ENCODE measurements at regions not wholly inside any gene's neighbourhood (a gene's known extent, or its start where the extent isn't known, plus 50 kb on each side); places are given as distances from the start of the nearest gene placed in this dataset.
"Not testable (repeated sequence)": the region's sequence is repeated elsewhere in the genome, so short reads cannot be mapped to it uniquely, and the experiment has no call there.

DNA sequence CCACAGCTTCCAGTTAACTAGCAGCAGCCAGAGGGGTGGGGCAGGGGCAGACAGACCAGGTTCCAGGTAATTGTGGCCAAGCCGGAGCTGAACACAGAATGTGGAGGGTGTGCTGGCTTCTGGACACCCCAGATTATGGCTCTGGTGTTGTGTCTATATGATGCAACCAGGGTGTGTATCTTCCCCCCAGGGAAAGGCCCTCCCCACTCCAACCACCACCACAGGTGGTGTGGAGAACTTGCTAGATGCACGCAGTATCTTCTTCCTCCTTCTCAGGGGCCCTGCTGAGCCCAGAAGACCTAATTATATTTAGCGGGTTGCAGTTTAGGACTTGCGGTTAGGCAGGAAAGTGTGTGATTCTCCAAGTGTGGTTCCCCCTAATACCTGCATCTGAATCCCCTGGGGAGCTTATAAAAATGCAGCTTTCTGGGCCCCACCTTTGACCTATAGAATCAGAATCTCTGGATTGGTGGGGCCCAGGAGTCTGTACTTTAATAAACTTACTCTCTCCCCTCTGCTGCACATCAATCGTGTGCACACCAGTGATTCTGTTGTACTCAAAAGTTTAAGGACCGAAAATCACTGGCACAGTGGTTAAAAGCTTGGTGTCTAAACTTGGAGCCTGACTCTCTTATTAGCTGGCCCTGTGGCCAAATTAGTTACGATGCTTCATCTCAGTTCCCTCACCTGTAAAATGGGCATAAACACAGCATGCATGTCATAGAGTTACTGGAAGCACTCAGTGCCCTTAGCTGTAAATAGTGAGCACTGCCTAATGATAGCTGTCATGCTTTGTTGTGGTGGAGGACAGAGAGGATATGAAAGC lies 379.1 kb upstream of the PROK2 start:
- DNase-seq: no peak

DNA sequence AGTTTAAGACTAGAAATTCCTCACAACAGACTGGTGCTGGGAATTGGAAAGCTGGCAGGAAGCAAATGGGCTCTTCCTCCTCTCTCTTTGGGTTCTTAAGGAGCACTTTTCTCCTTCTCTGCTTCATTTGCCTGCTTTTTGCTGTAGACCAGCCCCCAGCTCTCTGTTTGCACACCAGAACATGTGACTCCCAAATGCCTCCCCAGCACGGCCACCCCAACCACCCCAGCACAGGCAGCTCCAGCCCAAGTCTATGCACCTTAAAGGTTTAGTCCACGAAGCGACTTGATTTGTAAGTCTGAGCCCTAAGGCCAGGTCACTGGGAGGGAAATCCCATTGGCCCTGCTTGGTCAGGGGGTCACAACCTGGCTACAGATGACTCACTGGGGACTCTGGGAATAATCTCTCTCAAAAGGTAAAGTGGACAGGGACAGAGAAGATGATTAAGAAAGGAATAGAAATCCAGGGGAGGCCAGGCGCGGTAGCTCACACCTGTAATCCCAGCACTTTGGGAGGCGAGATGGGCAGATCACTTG lies 377.8 kb upstream of the PROK2 start:
- DNase-seq: no peak

DNA sequence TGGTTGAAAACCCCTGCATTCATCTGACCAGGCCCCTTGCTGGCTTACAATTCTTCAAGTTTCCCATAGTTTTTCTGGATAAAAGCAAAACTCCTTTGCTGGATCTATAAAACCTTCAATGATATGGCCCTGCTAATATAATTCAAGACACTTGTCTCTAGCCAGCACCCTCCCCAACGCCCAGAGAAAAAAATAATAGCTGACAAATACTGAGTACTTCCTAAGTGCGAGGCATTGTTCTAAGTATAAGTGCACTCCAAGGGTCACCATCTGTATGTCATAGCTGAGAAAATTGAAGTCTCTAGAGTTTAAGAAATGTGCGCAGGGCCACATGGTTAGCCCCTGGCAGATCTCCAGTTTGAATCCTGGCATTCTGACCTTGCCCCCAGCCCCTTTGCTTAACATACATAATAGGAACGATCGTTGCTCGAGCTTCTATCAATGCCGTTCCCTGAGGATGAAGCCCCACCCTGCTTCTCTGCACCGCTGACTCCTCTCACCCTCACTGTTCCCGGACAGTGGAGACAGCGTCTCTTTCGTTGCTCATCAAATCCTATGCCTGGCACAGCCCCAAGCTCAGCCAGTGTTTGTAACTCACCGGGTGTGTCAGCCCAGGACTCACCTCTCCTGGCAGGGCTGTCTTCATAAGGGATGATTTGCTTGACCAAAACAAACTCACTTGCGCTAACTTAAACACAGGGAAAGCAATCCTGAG lies 377.1 kb upstream of the PROK2 start:
- DNase-seq: no peak

DNA sequence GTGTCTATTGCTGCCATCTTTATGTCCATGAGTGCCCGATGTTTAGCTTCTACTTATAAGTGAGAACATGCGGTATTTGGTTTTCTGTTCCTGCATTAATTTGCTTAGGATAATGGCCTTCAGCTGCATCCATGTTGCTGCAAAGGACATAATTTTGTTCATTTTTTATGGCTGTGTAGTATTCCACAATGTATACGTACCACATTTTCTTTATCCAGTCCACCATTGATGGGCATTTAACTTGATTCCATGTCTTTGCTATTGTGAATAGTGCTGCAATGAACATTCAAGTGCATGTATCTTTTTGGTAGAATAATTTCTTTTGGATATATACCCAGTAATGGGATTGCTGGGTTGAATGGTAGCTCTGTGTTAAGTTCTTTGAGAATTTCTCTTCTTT lies 376.3 kb upstream of the PROK2 start:
- DNase-seq: not testable (repeated sequence)

DNA sequence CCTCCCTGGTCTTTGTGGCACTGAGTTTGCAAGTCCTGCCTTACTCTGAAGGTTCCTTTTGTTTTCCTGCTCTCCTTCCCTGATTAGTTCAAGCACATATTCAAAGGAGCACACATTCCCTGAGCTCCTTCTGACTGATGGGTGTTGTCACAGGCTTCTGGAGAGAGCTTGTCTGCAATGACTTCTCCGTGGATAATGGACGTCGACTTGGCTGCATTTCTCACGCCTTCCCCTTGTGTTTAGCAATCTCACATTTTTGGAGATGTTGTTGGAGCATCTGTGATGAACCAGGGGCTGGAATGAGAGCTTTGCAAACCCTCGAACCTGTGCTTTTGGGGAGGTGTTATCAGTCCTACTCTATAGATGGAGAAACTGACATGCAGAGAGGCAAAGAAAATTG lies 375.4 kb upstream of the PROK2 start:
- DNase-seq: no peak

DNA sequence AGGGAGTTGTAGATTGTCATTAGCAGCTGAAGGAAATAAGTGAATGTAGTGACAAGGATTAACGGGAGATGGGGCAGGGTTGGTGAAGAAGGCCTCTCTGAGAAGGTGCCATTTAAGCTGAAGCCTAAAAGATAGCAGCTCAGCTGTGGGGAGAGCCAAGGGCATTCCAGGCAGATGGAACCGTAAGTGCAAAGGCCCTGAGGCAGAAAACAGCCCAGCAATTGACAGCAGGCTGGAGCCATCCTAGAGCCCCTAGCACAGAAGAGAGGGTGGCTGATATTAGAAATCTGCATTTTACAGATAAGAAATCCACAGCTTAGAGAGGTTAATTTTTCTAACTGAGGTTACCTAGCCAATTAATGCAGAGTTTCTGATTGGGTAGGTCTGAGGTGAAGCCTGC lies 374.5 kb upstream of the PROK2 start:
- DNase-seq: no peak

DNA sequence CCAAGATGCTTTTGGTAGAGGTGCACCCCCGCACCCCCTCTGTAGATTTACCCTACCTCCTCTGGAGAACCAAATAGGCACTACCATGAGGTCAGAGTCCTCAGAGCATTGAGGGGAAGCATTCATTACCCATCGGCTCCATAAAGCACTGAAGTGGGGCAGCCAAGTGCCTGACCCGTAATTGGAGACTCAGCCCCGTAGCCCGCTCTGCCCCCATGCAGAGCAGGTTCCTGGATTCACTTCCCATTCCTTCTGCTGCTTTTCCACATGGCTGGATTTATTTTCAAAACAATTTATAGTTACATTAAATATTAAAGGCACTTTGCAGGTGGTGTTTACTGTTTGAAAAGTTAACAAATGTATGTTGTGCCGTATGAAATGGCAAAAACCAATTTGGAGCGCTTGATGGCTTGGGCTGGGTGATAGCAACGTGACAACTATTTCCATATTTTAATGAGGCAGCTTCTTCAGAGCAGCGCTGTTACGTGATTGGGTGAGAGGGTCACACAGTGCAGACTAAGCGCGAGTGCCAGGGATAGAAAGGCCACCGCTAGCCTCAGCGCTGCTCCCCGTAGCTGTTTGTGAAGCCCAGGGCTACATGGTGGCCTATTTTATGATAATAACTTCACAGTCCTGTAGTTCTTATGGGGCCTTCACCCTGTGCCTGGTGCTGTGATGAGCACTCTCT lies 373.8 kb upstream of the PROK2 start:
- peak; percentile 50 for DNase-seq

DNA sequence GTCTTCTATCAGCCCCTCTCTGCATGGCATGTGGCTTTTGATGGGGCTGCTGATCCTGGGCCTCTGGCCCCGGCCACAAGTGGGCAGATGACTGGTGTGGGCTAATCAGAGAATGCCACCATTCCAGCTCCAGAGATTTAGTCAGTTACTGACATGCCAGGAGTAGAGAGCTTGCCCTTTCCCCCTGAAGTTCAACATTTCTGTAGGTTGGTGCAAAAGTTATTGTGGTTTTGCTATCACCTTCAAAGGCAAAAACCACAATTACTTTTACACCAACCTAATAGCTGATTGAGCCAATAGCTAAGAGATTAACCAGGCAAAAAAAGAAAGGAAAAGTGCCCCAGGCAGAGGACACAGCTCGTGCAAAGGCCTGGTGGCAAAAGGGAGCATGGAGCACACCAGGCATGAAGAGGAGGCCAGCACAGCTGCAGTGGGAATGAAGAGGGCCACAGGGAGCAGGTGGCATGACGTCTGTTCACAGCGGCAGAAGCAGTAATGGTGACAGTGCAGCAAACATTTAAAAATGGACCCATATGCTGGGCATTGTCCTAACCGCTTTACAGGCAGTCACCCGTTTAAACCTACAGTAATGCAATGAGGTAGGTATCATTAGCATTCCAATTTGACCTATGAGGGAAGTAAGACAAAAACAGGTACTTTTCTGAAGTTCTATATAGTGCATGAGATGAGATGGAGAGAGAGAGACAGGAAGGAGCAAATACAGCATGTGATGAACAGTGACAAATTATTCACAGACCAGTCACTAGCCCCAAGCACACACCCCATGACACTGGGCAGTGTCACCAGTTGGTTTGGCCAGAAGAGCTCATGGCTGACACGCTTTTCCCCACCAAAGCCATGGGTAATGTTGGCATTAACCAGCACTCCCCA lies 373.0 kb upstream of the PROK2 start:
- peak; percentile 3 for DNase-seq

DNA sequence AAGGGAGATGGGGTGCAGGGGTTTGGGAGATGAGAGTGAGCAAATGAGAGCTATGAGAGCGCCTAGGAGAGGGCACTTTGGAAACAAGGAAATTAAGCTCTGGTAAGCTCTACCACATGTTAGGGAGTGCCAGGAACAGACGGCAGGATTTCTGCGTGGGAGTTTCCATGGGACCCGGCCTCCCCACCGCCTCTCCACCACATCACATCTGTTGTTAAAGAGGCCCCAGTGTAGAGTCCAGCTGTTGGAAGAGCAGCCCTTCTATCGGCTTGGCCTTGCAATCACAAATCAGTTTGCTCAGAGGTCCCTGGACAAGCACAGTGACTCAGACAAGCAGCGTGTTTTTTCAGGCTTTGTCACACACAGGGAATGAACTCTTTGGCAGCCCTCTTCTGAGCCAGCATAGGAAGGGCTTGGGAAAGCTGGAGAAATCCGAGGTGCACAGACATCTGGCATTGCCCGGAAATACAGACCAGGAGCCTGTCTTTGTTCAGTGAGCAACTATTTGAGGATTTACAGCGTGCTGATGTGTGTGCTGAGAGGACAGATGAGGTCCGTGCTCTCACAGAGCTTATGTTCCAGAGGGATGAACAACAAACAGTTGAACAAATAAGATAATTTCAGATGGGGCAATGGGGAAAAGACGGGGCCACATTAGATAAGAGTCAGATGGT lies 370.6 kb upstream of the PROK2 start:
- DNase-seq: no peak

DNA sequence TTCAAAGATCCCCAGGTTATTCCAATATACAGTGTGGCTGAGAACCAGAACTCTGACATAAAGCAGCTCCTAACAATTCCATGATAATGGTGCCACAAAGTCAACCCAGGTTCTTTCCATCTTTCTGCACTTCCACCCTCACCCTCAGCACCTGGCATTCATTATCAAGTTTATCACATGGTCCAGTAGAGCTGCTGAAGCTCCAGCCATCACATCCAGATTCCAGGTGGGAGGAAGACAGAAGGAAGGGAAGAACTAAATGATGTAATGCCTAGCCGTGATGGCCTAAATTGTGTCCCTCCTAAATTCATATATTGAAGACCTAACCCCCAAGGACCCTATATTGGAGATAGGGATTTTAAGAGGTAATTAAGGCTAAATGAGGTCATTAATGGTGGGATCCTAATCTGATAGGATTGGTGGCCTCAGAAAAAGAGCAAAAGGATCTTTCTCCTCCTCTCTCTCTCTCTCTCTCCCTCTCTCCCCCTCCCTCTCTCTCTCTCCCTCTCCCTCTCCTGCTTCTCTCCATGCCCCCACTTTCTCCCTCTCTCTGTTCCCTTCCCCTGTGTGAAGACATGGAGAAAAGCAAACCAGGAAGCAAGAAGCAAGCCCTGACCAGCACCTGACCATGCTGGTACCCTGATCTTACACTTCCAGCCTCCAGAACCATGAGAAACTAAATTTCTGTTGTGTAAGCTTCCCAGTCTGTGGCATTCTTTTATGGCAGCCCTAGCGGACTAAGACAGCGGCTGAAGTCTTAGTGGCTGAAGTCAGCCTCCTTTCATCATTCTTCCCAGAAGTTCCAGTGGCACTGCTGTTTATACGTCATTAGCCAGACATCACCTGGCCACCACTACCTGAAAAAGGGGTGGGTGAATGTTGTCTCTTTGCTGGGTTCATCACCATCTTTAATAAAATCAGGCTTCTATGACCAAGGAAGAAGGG lies 369.7 kb upstream of the PROK2 start:
- DNase-seq: no peak

DNA sequence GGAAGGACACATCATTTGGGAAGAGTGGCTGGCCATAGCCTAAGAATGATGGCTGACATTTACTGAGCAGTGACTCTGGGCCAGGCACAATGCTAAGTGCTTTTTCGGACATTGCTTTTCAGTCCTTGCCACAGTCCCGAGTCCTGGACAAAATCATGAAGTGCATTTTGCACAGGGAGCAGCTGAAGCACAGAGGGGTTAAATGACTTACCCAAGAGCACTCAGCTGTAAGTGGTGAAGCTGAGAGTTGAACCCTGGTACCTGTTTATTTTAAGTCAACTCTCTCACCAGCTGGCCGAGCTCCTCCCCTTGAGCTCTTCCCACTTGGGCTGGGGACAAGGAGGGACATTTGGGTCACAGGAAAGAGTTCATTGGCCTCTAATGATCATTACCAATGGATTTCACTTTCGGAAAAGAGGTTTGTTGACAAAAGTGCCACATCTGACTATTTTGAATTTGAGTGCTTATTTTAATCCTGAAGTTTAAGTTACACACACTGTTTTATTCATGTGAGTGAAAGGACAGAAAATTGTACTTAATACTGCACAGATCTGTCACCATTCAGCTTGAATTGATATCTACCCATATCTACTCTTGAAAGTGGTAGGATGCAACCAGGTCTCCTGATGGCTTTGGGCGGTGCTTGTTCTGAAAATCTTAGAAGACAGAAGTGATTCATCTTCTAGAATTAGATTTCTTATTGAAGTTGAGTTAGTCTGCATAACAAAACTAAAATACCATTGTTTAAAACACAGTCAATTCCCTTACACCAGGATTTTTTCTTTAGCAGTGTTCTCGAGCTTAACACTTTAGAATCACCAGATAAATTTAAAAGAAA lies 368.7 kb upstream of the PROK2 start:
- no peak for DNase-seq

DNA sequence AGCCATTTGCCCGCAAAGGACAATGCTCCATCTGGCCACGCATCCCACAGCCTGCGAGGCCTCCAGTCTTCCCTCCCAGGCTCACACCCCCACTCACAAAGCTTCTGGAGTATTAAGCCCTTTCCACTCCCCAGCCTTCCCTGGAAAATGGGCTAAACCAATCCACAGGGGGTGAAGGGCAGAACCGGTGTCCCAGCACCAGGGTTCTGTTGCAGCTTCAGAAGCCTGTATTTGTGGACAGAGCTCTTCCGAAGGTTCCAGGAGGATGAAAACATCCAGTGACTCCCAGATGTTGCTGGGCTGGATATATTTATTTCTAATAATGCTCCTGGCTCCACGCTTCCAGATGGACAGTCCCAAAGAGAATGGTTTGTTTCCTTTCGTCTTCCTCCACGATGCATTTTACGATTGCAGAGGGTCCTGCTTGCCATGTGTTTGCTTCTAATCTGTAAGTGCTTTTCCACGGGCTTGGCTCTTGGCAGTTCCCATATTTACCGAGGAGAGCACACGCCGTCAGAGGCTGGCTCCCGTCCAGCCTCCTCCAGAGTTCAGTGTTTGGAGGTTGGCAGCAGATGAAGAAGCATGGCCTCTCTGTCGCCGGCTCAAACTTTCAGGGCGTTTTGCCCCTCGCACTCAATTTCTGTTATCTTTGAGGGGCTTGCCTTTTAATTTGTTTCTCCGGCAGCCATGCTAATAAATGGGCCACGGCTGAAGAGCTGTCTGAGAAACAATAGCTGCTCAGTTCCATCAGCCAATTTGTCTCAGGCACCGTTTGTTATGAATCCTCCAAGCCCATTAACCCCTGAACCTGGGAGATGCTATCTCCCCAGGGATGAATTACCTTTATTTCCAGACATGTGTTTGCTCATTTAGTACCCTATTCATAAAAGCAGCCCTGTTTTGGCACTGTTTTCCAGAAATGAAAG lies 367.9 kb upstream of the PROK2 start:
- peak; percentile 98 for DNase-seq

DNA sequence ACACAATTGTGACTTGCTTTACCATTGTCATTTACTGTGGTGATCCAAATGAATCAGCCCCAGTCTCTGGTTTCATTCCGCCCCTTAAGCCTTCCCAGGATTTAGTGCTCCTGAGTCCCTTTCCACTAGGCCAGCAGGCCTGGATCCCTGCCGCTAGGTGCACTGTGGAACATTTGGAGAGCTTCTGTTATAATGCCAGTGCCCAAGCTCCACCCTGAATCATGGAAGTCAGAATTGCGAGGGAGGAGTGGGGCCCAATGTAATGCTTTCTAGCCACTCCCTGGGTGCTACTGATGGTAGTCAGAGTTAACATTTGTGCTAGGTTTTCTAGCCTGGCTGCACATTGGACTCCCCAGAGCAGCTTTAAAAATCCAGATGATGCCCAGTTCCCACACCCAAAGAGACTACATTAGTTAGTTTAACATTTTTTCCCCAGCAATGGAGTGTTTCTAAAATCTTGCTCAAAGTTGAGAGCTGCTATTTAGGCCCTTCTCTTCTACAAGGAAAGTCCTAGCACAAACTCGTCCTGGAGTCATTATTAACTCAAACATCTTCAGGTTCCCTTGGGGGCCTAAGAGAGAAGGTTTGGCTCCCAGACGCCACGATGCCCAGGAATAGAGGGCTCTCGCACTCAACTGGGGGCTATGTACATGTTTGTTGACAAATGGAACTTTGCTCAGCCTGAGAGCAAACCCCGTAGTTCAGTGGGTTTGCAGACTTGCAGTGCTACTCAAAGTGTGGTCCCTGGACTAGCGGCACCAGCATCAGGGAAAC lies 366.7 kb upstream of the PROK2 start:
- no peak for DNase-seq

DNA sequence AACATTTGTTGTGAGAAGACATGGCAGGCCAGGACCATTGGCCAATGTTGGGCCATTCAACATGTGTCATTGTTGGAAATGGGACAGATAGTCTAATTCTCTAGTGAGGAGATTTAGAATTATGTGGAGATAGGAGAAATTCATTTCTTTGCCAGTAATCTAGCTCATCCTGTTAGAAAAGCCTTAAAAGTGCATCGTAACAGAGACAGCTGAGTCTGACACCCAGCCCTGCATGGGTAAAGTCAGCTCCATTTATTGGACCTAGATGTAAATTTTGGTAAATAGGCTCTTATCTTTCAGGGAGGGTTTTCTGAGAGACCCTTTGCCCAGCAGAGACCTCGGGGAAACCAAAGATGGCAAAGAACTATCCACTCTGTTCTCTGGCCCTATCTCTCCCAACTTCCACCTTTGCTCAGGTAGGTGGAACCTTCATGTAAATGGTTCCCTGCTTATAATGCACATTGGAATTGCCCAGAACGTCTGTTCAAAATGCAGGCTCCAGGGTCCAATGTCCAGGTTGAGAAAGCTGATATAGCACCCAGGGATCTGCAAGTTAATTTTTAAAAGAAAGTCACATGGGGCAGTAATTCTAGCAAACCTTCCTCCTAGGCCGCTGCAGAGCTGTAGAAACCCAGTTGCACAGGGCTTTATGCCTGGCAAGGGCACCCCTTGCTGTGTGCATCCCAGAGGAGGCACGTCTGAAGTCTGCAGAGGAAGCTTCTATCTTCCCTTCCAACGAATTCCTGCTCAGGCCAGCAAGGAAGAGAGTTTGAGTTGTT lies 365.9 kb upstream of the PROK2 start:
- DNase-seq: no peak

DNA sequence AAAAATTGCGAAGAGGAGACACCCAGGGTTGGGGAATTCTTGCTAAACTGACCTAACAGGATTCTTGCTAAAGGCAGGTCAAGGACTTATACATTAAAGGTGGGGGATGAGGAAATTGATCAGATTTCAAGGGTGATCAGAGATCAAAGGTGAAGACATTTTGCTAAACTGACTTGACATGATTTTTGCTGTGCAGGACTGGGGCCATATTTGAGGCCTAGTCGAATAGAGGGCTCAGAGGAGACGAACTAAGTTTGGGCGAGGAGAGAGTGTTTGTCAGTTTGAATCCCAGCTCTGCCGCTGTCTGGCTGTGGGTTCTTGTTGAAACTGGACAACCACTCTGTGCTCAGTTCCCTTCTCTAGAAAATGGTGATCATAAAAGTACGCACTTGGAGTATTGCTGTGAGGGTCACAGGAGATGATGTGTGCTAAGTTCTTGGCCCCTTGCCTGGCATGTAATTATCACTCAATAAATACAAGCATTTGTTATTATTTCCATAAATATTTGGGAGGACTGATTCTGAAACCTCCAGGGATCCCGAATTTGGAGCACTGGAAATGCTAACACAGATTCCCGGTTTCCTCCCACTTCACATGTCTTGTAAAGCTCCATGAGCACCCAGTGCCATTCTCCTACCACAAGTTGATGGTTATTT lies 364.8 kb upstream of the PROK2 start:
- no peak for DNase-seq

DNA sequence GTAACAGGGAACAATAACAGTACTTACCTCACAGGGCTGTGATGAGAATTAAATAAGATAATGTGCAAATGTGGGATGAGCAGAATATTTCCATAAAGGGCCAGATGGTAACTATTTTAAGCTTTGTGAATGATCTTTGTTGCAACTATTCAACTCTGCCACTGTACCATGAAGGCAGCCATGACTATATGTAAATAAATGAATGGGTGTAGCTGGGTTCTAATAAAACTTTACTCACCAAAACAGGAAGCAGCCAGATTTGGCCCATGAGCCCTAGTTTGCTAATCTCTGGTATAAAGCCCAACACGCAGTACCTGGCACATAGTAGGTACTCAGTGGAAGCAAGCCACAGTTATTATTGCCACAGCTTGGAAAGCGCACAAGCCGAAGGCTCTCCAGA lies 362.7 kb upstream of the PROK2 start:
- no peak for DNase-seq

All from NCI-H1092 treated with DMSO at 0.1 percent for 48 hours (cell line).